ENCODE measurements at regions not wholly inside any gene's neighbourhood (a gene's known extent, or its start where the extent isn't known, plus 50 kb on each side); places are given as distances from the start of the nearest gene placed in this dataset.

- H3K4me3 ChIP-seq (ENCODE audit: extremely low read depth in 1 of 4, insufficient read depth in 2 of 4, low read depth in 3 of 4, low read length in 4 of 4), result no peak overlapping the region
- H4K91ac ChIP-seq (replicated peaks; ENCODE audit: insufficient read length, low read length), result no peak overlapping the region
- H3K4me1 ChIP-seq (replicated peaks in 1 of 4; ENCODE audit: control insufficient read depth in 3 of 4, insufficient read depth in 4 of 4, low read length in 3 of 4), result 0 out of 7 replicates have a peak, but pooled peaks cover 0 to 3% (median 0%) of the 10 kb centered on the region in 4 experiments
- FAIRE-seq (no peak), DNase-seq (ENCODE audit: low read depth in 1 of 2, low spot score in 2 of 2) (no peak)
- no peak overlapping the region for H2BK5ac ChIP-seq (ENCODE audit: low read depth, low read length)
- no peaks in the 10 kb centered on the region for H3K79me2 ChIP-seq (ENCODE audit: control insufficient read depth in 1 of 2, insufficient read depth in 2 of 2, low read length in 2 of 2)
- no peaks in the 10 kb centered on the region for H3K36me3 ChIP-seq (ENCODE audit: control insufficient read depth in 2 of 4, insufficient read depth in 4 of 4, low read length in 3 of 4)
- peak overlapping the region; percentile 54 for H3K56ac ChIP-seq (replicated peaks; ENCODE audit: insufficient read length, low read depth, low read length)
- ChIA-PET POLR2A (ENCODE audit: partially characterized antibody) (no interaction called here), CTCF (ENCODE audit: partially characterized antibody) (no interaction called here)
- H3K14ac ChIP-seq (ENCODE audit: insufficient read length), result no peak overlapping the region
- no peak overlapping the region for H4K8ac ChIP-seq (ENCODE audit: extremely low read depth, insufficient read depth, low read length)
- no peak overlapping the region for H4K5ac ChIP-seq (ENCODE audit: insufficient read length, low read depth, low read length)
- H2BK120ac ChIP-seq (replicated peaks; ENCODE audit: low read depth, low read length), result no peak overlapping the region
- no peak overlapping the region for H3K4ac ChIP-seq (replicated peaks; ENCODE audit: insufficient read length, low read depth, low read length)
- no peaks in the 10 kb centered on the region for H3K23me2 ChIP-seq (ENCODE audit: low read depth, low read length)
- H2BK15ac ChIP-seq (ENCODE audit: low read length), result no peak overlapping the region
- H2BK20ac ChIP-seq (ENCODE audit: low read length), result no peak overlapping the region
- H3K27ac ChIP-seq (ENCODE audit: low read depth, low read length), result no peak overlapping the region
- no peaks in the 10 kb centered on the region for H3K27me3 ChIP-seq (replicated peaks in 1 of 4; ENCODE audit: control insufficient read depth in 3 of 4, extremely low read depth in 1 of 4, insufficient read depth in 3 of 4, low read length in 3 of 4)
- WGBS, 2 experiments (ENCODE audit: extremely low coverage in 1 of 2, insufficient coverage in 1 of 2, insufficient read length in 1 of 2, insufficient replicate concordance in 2 of 2, low coverage in 1 of 2, low lambda C conversion rate in 2 of 2, missing lambda C conversion rate in 1 of 2), result 91% methylated on average over 2 of the region's 2 CpGs; no CpG with 5 or more reads in 1 of the 2 experiments
- no peaks in the 10 kb centered on the region for H3K79me1 ChIP-seq (ENCODE audit: low read depth, low read length)
- H3K23ac ChIP-seq (ENCODE audit: insufficient read length), result no peak overlapping the region
- H2AFZ ChIP-seq (ENCODE audit: low read length), result no peak overlapping the region
- no peak overlapping the region for H3K4me2 ChIP-seq (ENCODE audit: insufficient read depth in 1 of 2, low read depth in 2 of 2, low read length in 2 of 2)
- no peak overlapping the region for H2AK5ac ChIP-seq (ENCODE audit: low read depth, low read length)
- H2BK12ac ChIP-seq (ENCODE audit: low read depth, low read length), result no peak overlapping the region
- no peak overlapping the region for H3K9ac ChIP-seq (replicated peaks in 1 of 4; ENCODE audit: extremely low read depth in 1 of 4, low read depth in 3 of 4, low read length in 3 of 4)
- no peak overlapping the region for H3K18ac ChIP-seq (ENCODE audit: extremely low read depth, low read length)
- no peaks in the 10 kb centered on the region for H3K9me3 ChIP-seq (ENCODE audit: insufficient read depth in 2 of 2, low read depth in 1 of 2, low read length in 1 of 2)
- TF ChIP-seq POU5F1 (IDR thresholded peaks at IDR 0.05; ENCODE audit: low read depth, low read length) (no peak), TEAD4 (IDR thresholded peaks at IDR 0.05; ENCODE audit: low read depth, low read length) (no peak), RFX5 (IDR thresholded peaks at IDR 0.05; ENCODE audit: borderline replicate concordance, low read depth, low read length) (no peak), GTF2F1 (IDR thresholded peaks at IDR 0.05; ENCODE audit: borderline replicate concordance, low read depth, low read length) (no peak), SAP30 (IDR thresholded peaks at IDR 0.05; ENCODE audit: insufficient read depth, insufficient replicate concordance, low read length) (no peak), SUZ12 (IDR thresholded peaks at IDR 0.05; ENCODE audit: low read length) (no peak)
- H4K20me1 ChIP-seq (replicated peaks in 1 of 2; ENCODE audit: control insufficient read depth in 1 of 2, insufficient read depth in 2 of 2, low read length in 2 of 2), result no peaks in the 10 kb centered on the region
Measured at GRCh38 chr6:132139611-132140010, 188.4 kb upstream of the CCN2 start.

Measured in H1 (cell line).